GM12891 (cell line): ENCODE measurements at regions not wholly inside any gene's neighbourhood (a gene's known extent, or its start where the extent isn't known, plus 50 kb on each side); places are given as distances from the start of the nearest gene placed in this dataset.

Source experiments
- PAX5 ChIP-seq: IDR thresholded peaks from 2 replicates; pipeline ENCODE4 v1.6.1; 2011; ENCODE audit warnings: low read length, moderate library complexity, mild to moderate bottlenecking; ENCODE audit not compliant: insufficient read depth, severe bottlenecking
- POLR2A ChIP-seq: IDR thresholded peaks from 2 replicates; pipeline ENCODE4 v1.6.1; 2011; ENCODE audit warnings: low read depth, low read length, control low read depth
- POLR2AphosphoS5 ChIP-seq: IDR thresholded peaks from 2 replicates; pipeline ENCODE4 v1.6.1; 2011; ENCODE audit warnings: low read depth, low read length, control low read depth
- TAF1 ChIP-seq: IDR thresholded peaks from 2 replicates; pipeline ENCODE4 v1.6.1; 2011; ENCODE audit warnings: low read depth, low read length, control low read depth

GRCh38 chr17:53390575-53390974 lies 432.2 kb upstream of the KIF2B start:
- no peak for TF ChIP-seq POLR2A
- no peak for TF ChIP-seq POLR2AphosphoS5
- TF ChIP-seq TAF1 = no peak
- TF ChIP-seq PAX5 = no peak
